ENCODE measurements at regions not wholly inside any gene's neighbourhood (a gene's known extent, or its start where the extent isn't known, plus 50 kb on each side); places are given as distances from the start of the nearest gene placed in this dataset.

DNA sequence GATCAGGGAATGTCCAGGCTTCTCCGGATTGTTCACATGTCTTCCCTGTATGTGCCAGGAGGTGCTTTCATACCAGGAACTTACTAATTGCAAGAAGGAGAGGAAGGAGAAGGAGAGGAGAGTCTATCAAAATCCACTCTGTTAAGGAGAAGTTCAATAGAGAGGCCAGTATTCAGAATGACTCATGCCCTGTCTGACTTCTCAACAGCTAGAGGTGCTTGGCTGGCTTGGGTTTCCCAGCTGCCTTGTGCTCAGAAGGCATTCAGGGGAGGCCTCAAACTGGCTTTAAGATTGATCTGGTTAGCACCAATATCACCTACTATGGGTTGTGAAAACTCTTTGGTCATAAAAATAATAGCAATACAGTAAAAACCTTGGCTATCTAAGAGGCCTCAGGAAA, 167.9 kb upstream of the GLRA1 start:
- no peak for TF ChIP-seq EZH2 (IDR thresholded peaks at IDR 0.05)
- TF ChIP-seq, protein P1, sequence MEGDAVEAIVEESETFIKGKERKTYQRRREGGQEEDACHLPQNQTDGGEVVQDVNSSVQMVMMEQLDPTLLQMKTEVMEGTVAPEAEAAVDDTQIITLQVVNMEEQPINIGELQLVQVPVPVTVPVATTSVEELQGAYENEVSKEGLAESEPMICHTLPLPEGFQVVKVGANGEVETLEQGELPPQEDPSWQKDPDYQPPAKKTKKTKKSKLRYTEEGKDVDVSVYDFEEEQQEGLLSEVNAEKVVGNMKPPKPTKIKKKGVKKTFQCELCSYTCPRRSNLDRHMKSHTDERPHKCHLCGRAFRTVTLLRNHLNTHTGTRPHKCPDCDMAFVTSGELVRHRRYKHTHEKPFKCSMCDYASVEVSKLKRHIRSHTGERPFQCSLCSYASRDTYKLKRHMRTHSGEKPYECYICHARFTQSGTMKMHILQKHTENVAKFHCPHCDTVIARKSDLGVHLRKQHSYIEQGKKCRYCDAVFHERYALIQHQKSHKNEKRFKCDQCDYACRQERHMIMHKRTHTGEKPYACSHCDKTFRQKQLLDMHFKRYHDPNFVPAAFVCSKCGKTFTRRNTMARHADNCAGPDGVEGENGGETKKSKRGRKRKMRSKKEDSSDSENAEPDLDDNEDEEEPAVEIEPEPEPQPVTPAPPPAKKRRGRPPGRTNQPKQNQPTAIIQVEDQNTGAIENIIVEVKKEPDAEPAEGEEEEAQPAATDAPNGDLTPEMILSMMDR (IDR thresholded peaks at IDR 0.05) = no peak
- TF ChIP-seq EZH2phosphoT487 (IDR thresholded peaks at IDR 0.05) = no peak
